ENCODE measurements at regions not wholly inside any gene's neighbourhood (a gene's known extent, or its start where the extent isn't known, plus 50 kb on each side); places are given as distances from the start of the nearest gene placed in this dataset.

GRCh38 chr20:12627485-12627884 is 381.3 kb upstream of the SPTLC3 start:
- DNase-seq (ENCODE audit: extremely low read depth in 1 of 4, low spot score in 3 of 4) (no peak), ATAC-seq (no peak), FAIRE-seq (no peak)
- 0% methylated on average over 3 of the region's 4 CpGs for WGBS (ENCODE audit: insufficient coverage, low coverage, missing lambda C conversion rate)
- no peaks in the 10 kb centered on the region for H4K20me1 ChIP-seq (replicated peaks; ENCODE audit: control insufficient read depth, insufficient read depth, low read length)
- H3K9me1 ChIP-seq (ENCODE audit: control insufficient read depth, insufficient read depth, low read length): no peaks in the 10 kb centered on the region
- no peaks in the 10 kb centered on the region for H3K36me3 ChIP-seq (ENCODE audit: control insufficient read depth, insufficient read depth, low read length)
- no peaks in the 10 kb centered on the region for H3K4me1 ChIP-seq (replicated peaks in 1 of 2; ENCODE audit: control insufficient read depth in 2 of 2, insufficient read depth in 2 of 2, low read length in 2 of 2)
- BruUV-seq (replicated peaks): no TSS peak
- H3K79me2 ChIP-seq (ENCODE audit: control insufficient read depth, insufficient read depth, low read length): no peaks in the 10 kb centered on the region
- in situ Hi-C loops (cut with MboI): no loop called here
- no peak overlapping the region for H2AFZ ChIP-seq (ENCODE audit: low read depth, low read length)
- CTCF ChIA-PET (ENCODE audit: low intra/inter-chr PET ratio): no interaction called here
- no peak overlapping the region for H3K4me3 ChIP-seq
- POLR2A ChIA-PET: no interaction called here
- no peak overlapping the region for H3K27ac ChIP-seq (ENCODE audit: extremely low read depth, low read depth, low read length)
- H3K9me3 ChIP-seq (replicated peaks; ENCODE audit: control insufficient read depth, insufficient read depth, low read depth, low read length): no peaks in the 10 kb centered on the region
- intact Hi-C loops (cut with micrococcal nuclease): no loop called here
- no peak overlapping the region for H3K9ac ChIP-seq (ENCODE audit: insufficient read depth in 1 of 2, low read depth in 2 of 2, low read length in 2 of 2)
- H3K4me2 ChIP-seq (ENCODE audit: insufficient read depth, low read length): no peak overlapping the region
- H3K27me3 ChIP-seq (ENCODE audit: control insufficient read depth in 2 of 2, insufficient read depth in 2 of 2, low read length in 2 of 2): no peaks in the 10 kb centered on the region
- no peak for TF ChIP-seq GTF2E2 (tag; IDR thresholded peaks at IDR 0.05)
- no peak for TF ChIP-seq HOXB6 (CRISPR knock-in tag; IDR thresholded peaks at IDR 0.05; ENCODE audit: borderline replicate concordance)
- TF ChIP-seq LCOR (CRISPR knock-in tag; IDR thresholded peaks at IDR 0.05): no peak
- no peak for TF ChIP-seq SRF (CRISPR knock-in tag; IDR thresholded peaks at IDR 0.05)
- TF ChIP-seq TBP (optimal IDR thresholded peaks at IDR 0.05; ENCODE audit: low read depth, low read length): no peak
- no peak for TF ChIP-seq ZKSCAN3 (CRISPR knock-in tag; IDR thresholded peaks at IDR 0.05)
- no peak for TF ChIP-seq SIRT6 (IDR thresholded peaks at IDR 0.05; ENCODE audit: low read depth, low read length)
- no peak for TF ChIP-seq YY1 (IDR thresholded peaks at IDR 0.05; ENCODE audit: borderline replicate concordance in 1 of 3, control insufficient read depth in 1 of 3, extremely low read depth in 1 of 3, insufficient read depth in 3 of 3, insufficient read length in 1 of 3, insufficient replicate concordance in 2 of 3, low read depth in 1 of 3, low read length in 2 of 3)
- no peak for TF ChIP-seq ZNF140 (CRISPR knock-in tag; IDR thresholded peaks at IDR 0.05)
- no peak for TF ChIP-seq ZNF511 (CRISPR knock-in tag; IDR thresholded peaks at IDR 0.05)
- no peak for TF ChIP-seq ARID3A (IDR thresholded peaks at IDR 0.05; ENCODE audit: borderline replicate concordance, low read depth, low read length)
- no peak for TF ChIP-seq ZZZ3 (IDR thresholded peaks at IDR 0.05)
- no peak for TF ChIP-seq FOXA3 (CRISPR knock-in tag; conservative IDR thresholded peaks at IDR 0.05 in 1 of 2, IDR thresholded peaks at IDR 0.05 in 1 of 2)
- no peak for TF ChIP-seq SMAD3 (CRISPR knock-in tag; conservative IDR thresholded peaks at IDR 0.05)
